Suppressor macrophage treated with lipopolysaccharide for 1 hour (primary cell): ENCODE measurements at regions not wholly inside any gene's neighbourhood (a gene's known extent, or its start where the extent isn't known, plus 50 kb on each side); places are given as distances from the start of the nearest gene placed in this dataset.

Experiments used
- DNase-seq, 3 donors: peaks; one replicate each; pipeline ENCODE4 v3.0.0-alpha.2; 2020 to 2022

DNA sequence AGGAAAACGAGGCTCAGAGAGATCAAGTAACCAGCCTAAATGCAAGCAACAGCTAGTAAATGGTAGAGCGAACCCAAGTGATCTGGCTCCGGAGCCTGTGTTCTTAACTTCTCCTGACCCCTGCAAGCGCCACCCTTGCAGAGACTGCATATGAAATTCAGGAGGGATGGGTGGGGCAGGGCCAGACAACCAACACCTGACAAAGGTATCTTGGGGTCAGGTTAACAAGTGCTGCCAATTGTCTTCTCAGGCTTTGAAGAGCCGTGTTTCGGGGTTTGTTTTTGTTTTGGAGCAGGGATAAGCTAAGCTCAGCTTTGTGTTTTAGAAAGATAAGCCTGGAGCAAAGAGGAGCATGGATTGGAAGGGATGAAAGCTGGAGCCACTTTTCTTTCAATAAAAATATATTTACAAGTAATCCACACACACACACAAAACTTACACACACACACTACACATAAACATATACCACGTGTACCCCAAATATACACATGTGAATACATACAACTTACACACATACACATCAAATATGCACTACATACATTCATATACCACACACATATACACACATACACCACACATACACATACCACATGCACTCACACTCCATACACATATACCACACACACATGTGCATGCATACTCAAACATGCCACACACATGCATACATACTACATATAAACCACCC lies 722.0 kb downstream of the DIAPH3 start:
- DNase-seq: no peak

DNA sequence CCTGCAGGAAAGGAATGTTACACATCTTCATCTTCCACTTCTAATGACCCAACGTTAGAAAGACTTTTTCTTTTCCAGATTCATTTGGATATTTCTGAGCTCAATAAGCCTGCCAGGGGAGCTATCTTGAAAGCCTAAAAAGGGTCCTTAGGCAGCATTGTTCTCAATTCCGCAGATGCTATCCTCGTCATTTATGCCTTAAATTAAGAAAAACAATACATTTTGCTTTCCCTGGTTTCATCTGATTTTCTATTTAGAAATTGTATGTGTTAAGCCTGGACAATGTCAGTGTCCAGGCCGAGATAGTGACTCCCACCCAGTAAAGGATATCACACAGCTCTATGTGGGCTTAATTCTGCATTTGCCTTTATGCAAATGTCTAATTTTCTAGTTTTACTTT lies 721.3 kb downstream of the DIAPH3 start:
- DNase-seq: no peak

- no peak for DNase-seq
These were observed 720.7 kb downstream of the DIAPH3 start for GRCh38 chr13:59442944-59443486.

GRCh38 chr13:59444210-59444857 lies 719.4 kb downstream of the DIAPH3 start:
- no peak for DNase-seq

- DNase-seq: no peak
These were observed 717.9 kb downstream of the DIAPH3 start for GRCh38 chr13:59445812-59446211.

GRCh38 chr13:59446391-59446790 lies 717.3 kb downstream of the DIAPH3 start:
- DNase-seq: no peak

DNA sequence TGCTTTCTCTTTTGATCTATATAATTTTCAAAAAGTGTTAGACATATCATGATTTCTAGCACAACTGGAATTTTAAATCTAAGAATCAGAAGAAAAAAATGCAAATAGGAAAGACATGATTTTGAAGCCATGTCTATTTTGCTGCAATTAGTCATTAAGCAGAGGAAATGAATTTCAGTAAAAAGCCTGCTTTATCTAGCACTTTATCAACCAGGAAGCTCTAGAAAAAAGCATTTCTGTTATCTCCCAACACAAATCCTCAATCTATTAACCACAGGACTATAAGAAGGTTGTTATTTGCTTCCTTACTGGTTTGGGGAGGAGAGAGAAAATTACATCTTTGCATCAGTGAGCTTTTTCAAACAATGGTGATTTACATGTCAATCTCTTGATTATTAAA lies 716.7 kb downstream of the DIAPH3 start:
- DNase-seq: no peak

DNA sequence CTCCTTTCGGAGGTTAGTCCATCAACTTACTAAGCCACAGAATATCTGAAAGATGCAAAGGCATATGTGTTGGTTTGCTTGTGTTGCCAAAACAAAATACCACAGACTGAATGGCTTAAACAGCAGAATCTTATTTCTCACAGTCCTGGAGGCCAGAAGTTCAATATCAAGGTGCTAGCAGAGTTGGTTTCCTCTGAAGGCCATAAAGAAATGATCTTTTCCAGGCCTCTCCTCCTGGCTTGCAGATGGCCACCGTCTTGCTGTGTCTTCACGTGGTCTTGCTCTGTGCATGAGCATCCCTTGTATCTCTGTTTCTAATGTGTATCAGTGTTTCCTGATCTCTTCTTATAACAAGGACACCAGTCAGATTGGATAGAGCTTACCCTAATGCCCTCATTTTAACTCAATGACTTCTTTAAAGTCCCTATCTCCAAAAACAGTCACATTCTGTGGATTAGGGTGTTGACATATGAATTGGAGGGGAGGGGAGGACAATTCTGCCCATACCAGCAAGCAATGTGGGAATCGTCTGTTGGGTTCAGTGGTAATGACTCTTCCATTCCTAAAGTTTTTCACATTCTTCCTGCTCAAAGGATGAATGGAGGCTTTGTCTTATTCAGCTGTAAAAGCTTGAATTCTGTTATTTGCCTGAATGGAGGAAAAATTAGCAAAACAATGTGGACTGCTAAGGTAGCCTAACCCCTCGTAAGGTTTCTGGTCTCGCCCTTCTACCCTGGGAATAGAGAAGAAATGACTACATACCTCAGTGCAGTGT lies 715.7 kb downstream of the DIAPH3 start:
- DNase-seq: no peak

GRCh38 chr13:59449750-59450149 lies 714.0 kb downstream of the DIAPH3 start:
- DNase-seq: no peak

- no peak for DNase-seq
These were observed 713.5 kb downstream of the DIAPH3 start for GRCh38 chr13:59450229-59450628.

GRCh38 chr13:59451236-59451635 lies 712.5 kb downstream of the DIAPH3 start:
- peak; percentile 6 to 53 (median 37) for DNase-seq

DNA sequence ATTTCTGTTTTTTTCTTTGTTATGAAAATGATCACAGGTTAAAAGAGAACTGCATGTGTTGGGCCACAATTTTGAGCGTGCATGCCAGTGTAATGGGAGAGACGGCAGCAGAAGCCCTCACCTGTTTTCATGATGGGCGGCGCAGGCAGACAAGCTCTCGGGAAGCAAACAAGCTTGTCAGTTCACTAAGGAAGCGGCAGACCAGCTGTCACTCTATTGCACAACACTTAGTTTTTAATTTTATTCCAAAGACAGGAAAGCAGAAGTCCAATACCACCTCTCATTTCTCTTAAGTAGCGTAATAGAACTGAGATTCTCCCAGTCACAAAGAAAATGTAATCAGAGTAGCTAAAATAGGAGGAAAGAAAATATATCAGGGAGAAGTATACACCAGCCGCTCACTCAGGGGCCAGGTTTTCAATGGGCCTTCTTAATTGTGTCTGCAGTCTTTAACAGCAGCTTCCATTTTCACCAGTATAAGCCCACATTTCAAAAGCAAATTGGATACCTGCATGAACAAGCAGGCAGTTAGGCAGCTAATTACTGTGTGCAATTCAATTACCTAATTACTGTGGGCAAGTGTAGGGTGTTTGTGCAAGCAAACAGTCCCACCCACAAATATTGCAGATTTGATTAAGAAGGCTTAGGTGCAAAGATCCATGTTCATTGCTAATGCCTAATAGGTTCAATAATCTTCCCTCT lies 711.4 kb downstream of the DIAPH3 start:
- DNase-seq: peak; percentile 45 to 73 (median 72)

DNA sequence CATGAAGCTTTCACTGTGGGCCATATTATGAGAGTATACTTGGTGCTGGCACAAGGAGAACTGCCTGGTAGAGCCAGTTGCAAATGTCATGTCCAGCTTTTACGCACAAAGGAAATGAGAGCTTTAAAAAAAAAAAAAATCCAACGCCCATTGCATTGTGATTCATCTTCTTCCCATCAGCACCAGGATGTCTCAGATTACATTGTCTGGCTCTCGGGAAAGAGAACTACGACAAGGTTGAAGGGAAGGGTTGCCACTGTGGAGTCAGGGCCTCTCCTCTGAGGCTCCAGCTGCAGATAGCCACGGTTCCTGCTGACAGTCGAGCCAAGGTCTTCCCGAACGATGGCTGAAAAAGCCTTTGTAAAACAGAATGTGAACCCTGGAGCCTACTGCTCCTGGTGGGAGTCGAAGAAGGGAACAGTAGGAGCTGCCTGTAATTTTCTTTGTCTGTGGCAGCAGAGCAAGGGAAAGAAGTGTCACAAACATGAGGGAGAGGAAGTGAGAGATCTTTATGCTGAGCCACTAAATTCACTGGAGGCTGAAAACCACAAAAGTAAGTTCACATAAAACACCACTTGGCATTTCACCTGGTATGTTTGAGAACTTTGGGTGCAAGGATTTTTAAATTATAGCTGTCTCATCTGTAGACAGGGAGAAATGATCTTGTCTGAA lies 704.7 kb downstream of the DIAPH3 start:
- DNase-seq: peak; percentile 11 to 55 (median 14)

- DNase-seq: no peak
These were observed 703.8 kb downstream of the DIAPH3 start for GRCh38 chr13:59459972-59460371.

DNA sequence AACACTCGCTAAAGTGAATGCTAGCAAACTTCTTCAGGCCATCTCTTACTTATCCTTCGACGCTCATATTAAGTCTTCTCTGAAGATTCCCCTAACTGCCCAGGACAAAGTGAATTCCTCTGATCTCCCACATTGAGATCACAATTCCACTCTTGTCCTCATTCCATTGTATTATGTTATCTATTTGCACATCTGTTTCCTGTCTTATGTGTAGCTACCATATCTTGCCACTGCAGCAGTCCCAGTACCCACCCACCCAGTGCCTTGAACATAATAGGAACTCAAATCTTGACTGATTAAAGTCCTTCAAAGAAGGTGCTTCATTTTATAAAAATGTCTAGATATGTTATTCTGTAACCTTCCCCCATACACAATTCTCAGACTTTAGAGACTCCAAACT lies 702.3 kb downstream of the DIAPH3 start:
- DNase-seq: no peak

DNA sequence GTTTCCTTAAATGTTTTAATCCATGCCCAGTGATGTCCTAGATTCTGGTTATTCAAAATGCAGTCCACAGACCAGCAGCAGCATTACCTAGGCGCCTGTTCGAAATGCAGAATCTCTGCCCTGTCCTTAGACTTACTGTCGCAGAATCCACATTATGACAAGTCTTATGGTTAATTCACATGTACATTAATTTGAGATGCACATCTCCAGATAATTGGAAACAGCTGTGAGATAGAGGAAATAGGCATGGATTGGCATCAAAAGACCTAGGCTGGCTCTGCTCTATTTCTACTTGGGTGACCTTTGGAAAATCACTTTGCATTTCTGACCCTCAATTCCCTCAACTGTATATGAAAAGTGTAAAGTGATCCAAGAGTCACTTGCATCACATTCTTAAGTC lies 700.7 kb downstream of the DIAPH3 start:
- DNase-seq: no peak

DNA sequence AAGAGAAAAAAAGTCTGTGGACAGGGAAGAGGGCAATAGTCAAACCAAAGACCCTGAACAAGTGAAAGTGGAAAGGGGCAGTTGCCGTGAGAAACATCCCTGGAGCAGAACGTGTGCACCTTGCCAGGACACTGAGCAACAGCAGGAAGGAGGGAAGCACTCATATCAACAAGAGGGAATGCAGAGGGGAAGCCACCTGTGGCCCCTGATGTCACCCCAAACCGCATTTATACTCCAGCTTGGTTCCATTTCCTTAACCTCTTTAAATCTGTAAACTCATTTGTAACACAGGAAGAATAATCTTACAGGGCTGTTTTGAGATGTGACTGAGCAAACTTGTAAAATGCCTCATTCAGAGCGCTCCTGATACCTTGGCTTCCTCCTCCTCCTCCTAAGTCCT lies 698.8 kb downstream of the DIAPH3 start:
- no peak for DNase-seq

- no peak for DNase-seq
These were observed 695.3 kb downstream of the DIAPH3 start for GRCh38 chr13:59468396-59468795.

DNA sequence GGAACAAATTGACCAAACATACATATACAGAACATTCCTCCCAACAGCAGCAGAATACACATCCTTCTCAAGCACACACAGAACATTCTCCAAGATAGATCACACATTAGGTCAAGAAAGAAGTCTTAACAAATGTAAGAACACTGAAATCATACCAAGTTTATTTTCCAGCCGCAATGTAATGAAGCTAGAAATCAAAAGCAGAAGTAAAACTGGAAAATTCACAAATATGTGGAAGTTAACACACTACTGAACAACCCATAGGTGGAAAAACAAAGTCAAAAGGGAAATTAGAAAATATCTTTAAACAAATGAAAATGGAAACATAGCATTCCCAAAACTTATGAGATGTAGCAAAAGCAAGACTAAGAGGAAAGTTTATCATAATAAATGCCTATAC lies 692.6 kb downstream of the DIAPH3 start:
- peak in 2 of 3 donors; percentile 37 to 50 for DNase-seq

- no peak for DNase-seq
These were observed 691.6 kb downstream of the DIAPH3 start for GRCh38 chr13:59472134-59472533.

DNA sequence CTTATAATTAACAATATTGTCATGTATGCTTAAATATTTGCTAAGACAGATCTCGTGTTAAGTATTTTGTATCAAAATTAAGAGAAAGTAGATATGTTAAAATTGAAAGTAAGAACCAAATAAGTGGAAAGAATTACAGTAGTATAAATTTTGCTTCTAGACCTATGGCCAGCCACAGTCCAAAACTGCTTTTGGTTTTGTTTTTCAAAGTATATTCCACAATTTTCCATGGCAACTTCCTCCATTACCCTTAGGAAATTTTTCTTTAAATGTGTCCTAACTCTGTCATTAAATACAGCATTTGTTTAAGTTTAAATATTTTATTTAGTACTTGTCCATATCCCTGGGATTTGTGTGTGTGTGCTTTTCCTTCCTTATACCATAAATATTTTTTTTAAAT lies 689.0 kb downstream of the DIAPH3 start:
- DNase-seq: no peak

- no peak for DNase-seq
These were observed 687.8 kb downstream of the DIAPH3 start for GRCh38 chr13:59475911-59476310.
